ENCODE measurements at regions not wholly inside any gene's neighbourhood (a gene's known extent, or its start where the extent isn't known, plus 50 kb on each side); places are given as distances from the start of the nearest gene placed in this dataset.

DNA sequence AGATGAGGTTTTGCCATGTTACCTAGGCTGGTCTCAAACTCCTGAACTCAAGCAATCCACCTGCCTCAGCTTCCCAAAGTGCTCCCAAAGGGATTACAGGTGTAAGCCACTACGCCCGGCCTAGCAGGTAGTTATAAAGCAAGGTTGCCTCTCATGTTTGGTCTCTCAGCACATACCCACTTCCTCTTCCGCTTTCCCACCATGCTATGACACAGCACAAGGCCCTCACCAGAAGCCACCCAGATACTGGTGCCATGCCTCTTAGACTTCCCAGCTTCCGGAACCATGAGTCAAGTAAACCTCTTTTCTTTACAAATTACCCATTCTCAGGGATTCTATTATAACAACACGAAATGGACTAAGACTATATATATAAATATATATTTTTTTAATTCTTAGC is 143.6 kb downstream of the COPRS start:
- Histone ChIP-seq H3K27me3 (ENCODE audit: control insufficient read depth in 4 of 4, insufficient read depth in 4 of 4, low read length in 3 of 4) (no peaks in the 10 kb centered on the region), H3K4me1 (ENCODE audit: control insufficient read depth in 4 of 4, insufficient read depth in 4 of 4, low read length in 3 of 4) (no peaks in the 10 kb centered on the region), H3K27ac (ENCODE audit: low read depth in 1 of 2, low read length in 2 of 2) (no peak overlapping the region), H3K4me3 (ENCODE audit: low read depth in 1 of 3, low read length in 3 of 3) (no peak overlapping the region), H3K9ac (ENCODE audit: low read depth in 1 of 2, low read length in 2 of 2) (no peak overlapping the region), H3K9me3 (ENCODE audit: control insufficient read depth in 4 of 4, low read length in 3 of 4) (no peaks in the 10 kb centered on the region), H3K36me3 (ENCODE audit: control insufficient read depth in 4 of 4, insufficient read depth in 3 of 4, low read depth in 1 of 4, low read length in 3 of 4) (no peaks in the 10 kb centered on the region)
- WGBS: 90% methylated on average over 5 of the region's 5 CpGs
- no peak for DNase-seq (ENCODE audit: low spot score)
- no peak for TF ChIP-seq NR2F2 (IDR thresholded peaks at IDR 0.05)
- TF ChIP-seq YY1 (IDR thresholded peaks at IDR 0.05): no peak
- no peak for TF ChIP-seq REST (IDR thresholded peaks at IDR 0.05)
- TF ChIP-seq EGR1 (IDR thresholded peaks at IDR 0.05; ENCODE audit: low read depth in 2 of 2): no peak
- no peak for TF ChIP-seq CTCF (IDR thresholded peaks at IDR 0.05; ENCODE audit: low read depth, low read length, missing input control)
- no peak for TF ChIP-seq ATF3 (IDR thresholded peaks at IDR 0.05)
- TF ChIP-seq TAF1 (conservative IDR thresholded peaks at IDR 0.05): no peak
- no peak for TF ChIP-seq HNF4G (IDR thresholded peaks at IDR 0.05)
- no peak for TF ChIP-seq FOXA1 (IDR thresholded peaks at IDR 0.05)

GRCh38 chr17:31704483-31704882 is 154.6 kb downstream of the COPRS start:
- WGBS: 87% methylated on average over 10 of the region's 10 CpGs
- no peak for TF ChIP-seq JUND (IDR thresholded peaks at IDR 0.05)

DNA sequence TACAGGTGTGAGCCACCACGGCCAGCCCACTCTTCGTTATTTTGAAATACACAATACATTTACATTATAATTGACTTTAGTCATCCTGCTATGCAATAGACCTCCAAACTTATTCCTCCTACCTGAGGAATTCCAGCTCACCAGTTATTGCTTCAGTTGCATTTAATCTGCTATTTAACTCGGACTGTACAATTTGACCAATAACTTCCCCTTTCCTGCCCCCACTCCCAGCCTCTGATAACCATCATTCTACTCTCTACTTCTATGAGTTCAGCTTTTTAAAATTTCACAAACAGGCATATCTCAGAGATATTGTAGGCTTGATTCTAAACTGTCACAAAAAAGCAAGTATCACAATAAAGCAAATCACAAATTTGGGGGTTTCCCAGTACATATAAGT is 157.0 kb downstream of the COPRS start:
- 87% methylated on average over 3 of the region's 3 CpGs for WGBS
- no peaks in the 10 kb centered on the region for H3K36me3 ChIP-seq (ENCODE audit: control insufficient read depth in 4 of 4, insufficient read depth in 3 of 4, low read depth in 1 of 4, low read length in 3 of 4)
- H3K4me1 ChIP-seq (ENCODE audit: control insufficient read depth in 4 of 4, insufficient read depth in 4 of 4, low read length in 3 of 4): no peaks in the 10 kb centered on the region
- no peaks in the 10 kb centered on the region for H3K9me3 ChIP-seq (ENCODE audit: control insufficient read depth in 4 of 4, low read length in 3 of 4)
- H3K4me3 ChIP-seq (ENCODE audit: low read depth in 1 of 3, low read length in 3 of 3): no peak overlapping the region
- H3K27me3 ChIP-seq (ENCODE audit: control insufficient read depth in 4 of 4, insufficient read depth in 4 of 4, low read length in 3 of 4): no peaks in the 10 kb centered on the region
- no peak for DNase-seq (ENCODE audit: low spot score)
- no peak overlapping the region for H3K9ac ChIP-seq (ENCODE audit: low read depth in 1 of 2, low read length in 2 of 2)
- TF ChIP-seq GABPA (IDR thresholded peaks at IDR 0.05 in 1 of 2, conservative IDR thresholded peaks at IDR 0.05 in 1 of 2) (no peak), RXRA (IDR thresholded peaks at IDR 0.05) (no peak), JUND (IDR thresholded peaks at IDR 0.05) (no peak), TAF1 (conservative IDR thresholded peaks at IDR 0.05) (no peak), EGR1 (IDR thresholded peaks at IDR 0.05; ENCODE audit: low read depth in 2 of 2) (no peak), YY1 (IDR thresholded peaks at IDR 0.05) (no peak)
- no peak overlapping the region for H3K27ac ChIP-seq (ENCODE audit: low read depth in 1 of 2, low read length in 2 of 2)

More at GRCh38 chr17:31704483-31704882, 154.6 kb downstream of the COPRS start:
- no peak overlapping the region for H3K27ac ChIP-seq (ENCODE audit: low read depth in 1 of 2, low read length in 2 of 2)
- no peaks in the 10 kb centered on the region for H3K27me3 ChIP-seq (ENCODE audit: control insufficient read depth in 4 of 4, insufficient read depth in 4 of 4, low read length in 3 of 4)
- H3K9ac ChIP-seq (ENCODE audit: low read depth in 1 of 2, low read length in 2 of 2): no peak overlapping the region
- no peak for DNase-seq (ENCODE audit: low spot score)
- no peaks in the 10 kb centered on the region for H3K36me3 ChIP-seq (ENCODE audit: control insufficient read depth in 4 of 4, insufficient read depth in 3 of 4, low read depth in 1 of 4, low read length in 3 of 4)
- peaks cover 0 to under 1% (median 0%) of the 10 kb centered on the region in 4 donors for H3K9me3 ChIP-seq (ENCODE audit: control insufficient read depth in 4 of 4, low read length in 3 of 4)
- H3K4me3 ChIP-seq (ENCODE audit: low read depth in 1 of 3, low read length in 3 of 3): no peak overlapping the region
- H3K4me1 ChIP-seq (ENCODE audit: control insufficient read depth in 4 of 4, insufficient read depth in 4 of 4, low read length in 3 of 4): no peaks in the 10 kb centered on the region

All from liver (tissue), 8 donors.